ENCODE measurements at regions not wholly inside any gene's neighbourhood (a gene's known extent, or its start where the extent isn't known, plus 50 kb on each side); places are given as distances from the start of the nearest gene placed in this dataset.

- Mint-ChIP-seq H3K27ac (ENCODE audit: low read depth, unreplicated experiment) (no peak overlapping the region), H3K27me3 (ENCODE audit: insufficient read depth, unreplicated experiment) (no peaks in the 10 kb centered on the region), H3K4me1 (ENCODE audit: insufficient read depth, unreplicated experiment) (peaks cover 6% of the 10 kb centered on the region), H3K9me3 (ENCODE audit: unreplicated experiment) (no peaks in the 10 kb centered on the region), H3K4me3 (ENCODE audit: unreplicated experiment) (no peak overlapping the region), H3K36me3 (ENCODE audit: insufficient read depth, unreplicated experiment) (no peaks in the 10 kb centered on the region)
- POLR2A ChIA-PET = interaction anchor here (0.7 kb wide), 1 partner anchor 58 kb away, joined by 3 read pairs; no protein-coding TSS in a partner anchor
- no peak for DNase-seq (ENCODE audit: unreplicated experiment)
- intact Hi-C loops (cut with micrococcal nuclease) = no loop called here
- BruUV-seq (replicated peaks) = no TSS peak
- no peak for TF ChIP-seq CTCF (IDR thresholded peaks at IDR 0.05; ENCODE audit: unreplicated experiment)
- CTCF ChIA-PET = interaction anchor here (0.6 to 1.7 kb wide), 4 partner anchors 139 to 538 kb away, joined by 3 read pairs; no protein-coding TSS in a partner anchor
These were observed 161.7 kb downstream of the RAB38 start for GRCh38 chr11:88013508-88014065.

- CTCF ChIA-PET = interaction anchor here (0.6 to 1.7 kb wide), 6 partner anchors 39 to 544 kb away, joined by 3 to 5 read pairs (median 3); no protein-coding TSS in a partner anchor
- TF ChIP-seq CTCF (IDR thresholded peaks at IDR 0.05; ENCODE audit: unreplicated experiment) = no peak
- BruUV-seq (replicated peaks) = no TSS peak
- no peak overlapping the region for H3K4me3 Mint-ChIP-seq (ENCODE audit: unreplicated experiment)
- POLR2A ChIA-PET = no interaction called here
- peaks cover 6% of the 10 kb centered on the region for H3K4me1 Mint-ChIP-seq (ENCODE audit: insufficient read depth, unreplicated experiment)
- no peaks in the 10 kb centered on the region for H3K36me3 Mint-ChIP-seq (ENCODE audit: insufficient read depth, unreplicated experiment)
- H3K27ac Mint-ChIP-seq (ENCODE audit: low read depth, unreplicated experiment) = no peak overlapping the region
- DNase-seq (ENCODE audit: unreplicated experiment) = no peak
- intact Hi-C loops (cut with micrococcal nuclease) = no loop called here
- no peaks in the 10 kb centered on the region for H3K27me3 Mint-ChIP-seq (ENCODE audit: insufficient read depth, unreplicated experiment)
- H3K9me3 Mint-ChIP-seq (ENCODE audit: unreplicated experiment) = no peaks in the 10 kb centered on the region
These were observed 162.8 kb downstream of the RAB38 start for GRCh38 chr11:88012456-88012855.

GRCh38 chr11:87976009-87976408 is 199.2 kb downstream of the RAB38 start:
- no peaks in the 10 kb centered on the region for H3K36me3 Mint-ChIP-seq (ENCODE audit: insufficient read depth, unreplicated experiment)
- no peaks in the 10 kb centered on the region for H3K4me1 Mint-ChIP-seq (ENCODE audit: insufficient read depth, unreplicated experiment)
- H3K4me3 Mint-ChIP-seq (ENCODE audit: unreplicated experiment) = no peak overlapping the region
- CTCF ChIA-PET = interaction anchor here (0.7 kb wide), 1 partner anchor 1020 kb away, joined by 4 read pairs; no protein-coding TSS in a partner anchor
- no peak for DNase-seq (ENCODE audit: unreplicated experiment)
- intact Hi-C loops (cut with micrococcal nuclease) = no loop called here
- H3K9me3 Mint-ChIP-seq (ENCODE audit: unreplicated experiment) = no peaks in the 10 kb centered on the region
- POLR2A ChIA-PET = no interaction called here
- no peak overlapping the region for H3K27ac Mint-ChIP-seq (ENCODE audit: low read depth, unreplicated experiment)
- BruUV-seq (replicated peaks) = no TSS peak
- no peaks in the 10 kb centered on the region for H3K27me3 Mint-ChIP-seq (ENCODE audit: insufficient read depth, unreplicated experiment)
- no peak for TF ChIP-seq CTCF (IDR thresholded peaks at IDR 0.05; ENCODE audit: unreplicated experiment)

GRCh38 chr11:87974797-87975196 is 200.4 kb downstream of the RAB38 start:
- no peak for TF ChIP-seq CTCF (IDR thresholded peaks at IDR 0.05; ENCODE audit: unreplicated experiment)
- Mint-ChIP-seq H3K27me3 (ENCODE audit: insufficient read depth, unreplicated experiment) (no peaks in the 10 kb centered on the region), H3K4me3 (ENCODE audit: unreplicated experiment) (no peak overlapping the region), H3K36me3 (ENCODE audit: insufficient read depth, unreplicated experiment) (no peaks in the 10 kb centered on the region), H3K9me3 (ENCODE audit: unreplicated experiment) (no peaks in the 10 kb centered on the region), H3K4me1 (ENCODE audit: insufficient read depth, unreplicated experiment) (no peaks in the 10 kb centered on the region), H3K27ac (ENCODE audit: low read depth, unreplicated experiment) (no peak overlapping the region)
- ChIA-PET POLR2A (no interaction called here), CTCF (interaction anchor here (0.5 to 4.3 kb wide), 2 partner anchors 41 to 903 kb away, joined by 3 to 19 read pairs; no protein-coding TSS in a partner anchor)
- no peak for DNase-seq (ENCODE audit: unreplicated experiment)
- no TSS peak for BruUV-seq (replicated peaks)
- intact Hi-C loops (cut with micrococcal nuclease) = no loop called here

Measured in MCF 10A (cell line).